Right atrium auricular region (tissue), 2 donors: ENCODE measurements at regions not wholly inside any gene's neighbourhood (a gene's known extent, or its start where the extent isn't known, plus 50 kb on each side); places are given as distances from the start of the nearest gene placed in this dataset.

ENCODE experiments used
- DNase-seq: peaks from one replicate; pipeline ENCODE4 v3.0.0-alpha.2; 2019; ENCODE audit warnings: low spot score
- H3K27ac ChIP-seq, 2 donors: fragments of 200-600 bp; sonication (generic); 1 replicate in 1 of 2; 2 replicates in 1 of 2; pipeline ENCODE4 v1.5.1; 2016 to 2019
- H3K27me3 ChIP-seq, 2 donors: fragments of 200-600 bp; sonication (generic); one replicate each; pipeline versions ENCODE4 v1.5.1 to v1.6.0; 2017 to 2019
- H3K36me3 ChIP-seq: fragments of 200-600 bp; sonication (generic); one replicate; pipeline ENCODE4 v1.5.1; 2016
- H3K4me1 ChIP-seq, 2 donors: fragments of 200-600 bp; sonication (generic); one replicate each; pipeline versions ENCODE4 v1.5.1 to v1.6.0; 2017 to 2019
- H3K4me3 ChIP-seq, 2 donors: fragments of 200-600 bp; sonication (generic); 1 replicate in 1 of 2; 2 replicates in 1 of 2; pipeline ENCODE4 v1.5.1; 2017 to 2019; ENCODE audit warnings: mild to moderate bottlenecking in 1 of 2, moderate library complexity in 1 of 2
- H3K9me3 ChIP-seq, 2 donors: fragments of 200-600 bp; sonication (generic); one replicate each; pipeline ENCODE4 v1.5.1; 2019
- CTCF ChIP-seq, 2 donors: fragments of 200-600 bp; sonication (generic); IDR thresholded peaks; one replicate each; pipeline ENCODE4 v1.5.1; 2019; ENCODE audit warnings: antibody characterized with exemption in 2 of 2

- Histone ChIP-seq H3K4me3 (no peak overlapping the region), H3K27ac (no peak overlapping the region), H3K9me3 (peaks cover 0 to 4% of the 10 kb centered on the region in 2 donors), H3K4me1 (no peaks in the 10 kb centered on the region), H3K27me3 (no peaks in the 10 kb centered on the region), H3K36me3 (no peaks in the 10 kb centered on the region)
- no peak for TF ChIP-seq CTCF (IDR thresholded peaks at IDR 0.05)
- DNase-seq, result no peak
These were observed 259.1 kb upstream of the XYLT1 start for GRCh38 chr16:17729820-17730219.

- no peak overlapping the region for H3K27ac ChIP-seq
- H3K9me3 ChIP-seq, result peaks cover 0 to 4% of the 10 kb centered on the region in 2 donors
- H3K4me1 ChIP-seq, result no peaks in the 10 kb centered on the region
These were observed 257.4 kb upstream of the XYLT1 start for GRCh38 chr16:17728196-17728595.

GRCh38 chr16:17724242-17724898, 253.6 kb upstream of the XYLT1 start:
- H3K27ac ChIP-seq, result no peak overlapping the region
- no peaks in the 10 kb centered on the region for H3K9me3 ChIP-seq
- no peak overlapping the region for H3K4me3 ChIP-seq
- H3K36me3 ChIP-seq, result no peaks in the 10 kb centered on the region
- no peaks in the 10 kb centered on the region for H3K4me1 ChIP-seq
- DNase-seq, result no peak
- H3K27me3 ChIP-seq, result no peaks in the 10 kb centered on the region
- no peak for TF ChIP-seq CTCF (IDR thresholded peaks at IDR 0.05)

More at GRCh38 chr16:17728196-17728595, 257.4 kb upstream of the XYLT1 start:
- no peak for TF ChIP-seq CTCF (IDR thresholded peaks at IDR 0.05)
- Histone ChIP-seq H3K27me3 (no peaks in the 10 kb centered on the region), H3K36me3 (no peaks in the 10 kb centered on the region), H3K4me3 (no peak overlapping the region)
- DNase-seq, result no peak

- no peak for TF ChIP-seq CTCF (IDR thresholded peaks at IDR 0.05)
- no peak overlapping the region for H3K27ac ChIP-seq
These were observed 252.9 kb upstream of the XYLT1 start for GRCh38 chr16:17723531-17724134.

GRCh38 chr16:17718495-17718894, 247.7 kb upstream of the XYLT1 start:
- Histone ChIP-seq H3K9me3 (no peaks in the 10 kb centered on the region), H3K4me1 (no peaks in the 10 kb centered on the region), H3K27me3 (no peaks in the 10 kb centered on the region), H3K4me3 (no peak overlapping the region), H3K27ac (no peak overlapping the region), H3K36me3 (no peaks in the 10 kb centered on the region)
- TF ChIP-seq CTCF (IDR thresholded peaks at IDR 0.05), result no peak
- no peak for DNase-seq

More at GRCh38 chr16:17723531-17724134, 252.9 kb upstream of the XYLT1 start:
- H3K27me3 ChIP-seq, result no peaks in the 10 kb centered on the region
- no peaks in the 10 kb centered on the region for H3K9me3 ChIP-seq
- H3K4me1 ChIP-seq, result no peaks in the 10 kb centered on the region
- no peak for DNase-seq
- no peak overlapping the region for H3K4me3 ChIP-seq
- no peaks in the 10 kb centered on the region for H3K36me3 ChIP-seq
